HG03139 (cell line): ENCODE measurements at regions not wholly inside any gene's neighbourhood (a gene's known extent, or its start where the extent isn't known, plus 50 kb on each side); places are given as distances from the start of the nearest gene placed in this dataset.

ENCODE experiments used
- ATAC-seq: cut with Tn5 transposase; IDR thresholded peaks from one replicate; pipeline ENCODE4 v1.9.1; 2021; ENCODE audit not compliant: unreplicated experiment

- ATAC-seq: no peak
Observed at GRCh38 chr10:130843051-130843653, 468.4 kb downstream of the TCERG1L start.

- no peak for ATAC-seq
Observed at GRCh38 chr10:130844310-130844709, 467.2 kb downstream of the TCERG1L start.

- ATAC-seq: no peak
Observed at GRCh38 chr10:130847170-130847569, 464.4 kb downstream of the TCERG1L start.

- ATAC-seq: no peak
Observed at GRCh38 chr10:130848855-130849254, 462.7 kb downstream of the TCERG1L start.

GRCh38 chr10:130854151-130854550 is 457.4 kb downstream of the TCERG1L start:
- ATAC-seq: no peak

- no peak for ATAC-seq
Observed at GRCh38 chr10:130857631-130858295, 453.8 kb downstream of the TCERG1L start.

- no peak for ATAC-seq
Observed at GRCh38 chr10:130858626-130859025, 452.9 kb downstream of the TCERG1L start.

- ATAC-seq: no peak
Observed at GRCh38 chr10:130859427-130859826, 452.1 kb downstream of the TCERG1L start.

GRCh38 chr10:130862122-130862521 is 449.4 kb downstream of the TCERG1L start:
- ATAC-seq: no peak

- no peak for ATAC-seq
Observed at GRCh38 chr10:130862626-130863025, 448.9 kb downstream of the TCERG1L start.

GRCh38 chr10:130863044-130863443 is 448.5 kb downstream of the TCERG1L start:
- no peak for ATAC-seq

- ATAC-seq: no peak
Observed at GRCh38 chr10:130864961-130865818, 446.3 kb downstream of the TCERG1L start.

- no peak for ATAC-seq
Observed at GRCh38 chr10:130866857-130867256, 444.7 kb downstream of the TCERG1L start.

- no peak for ATAC-seq
Observed at GRCh38 chr10:130867446-130868194, 443.9 kb downstream of the TCERG1L start.

- no peak for ATAC-seq
Observed at GRCh38 chr10:130869179-130869841, 442.2 kb downstream of the TCERG1L start.

- ATAC-seq: no peak
Observed at GRCh38 chr10:130871406-130871805, 440.1 kb downstream of the TCERG1L start.

GRCh38 chr10:130873636-130874035 is 437.9 kb downstream of the TCERG1L start:
- no peak for ATAC-seq

- ATAC-seq: no peak
Observed at GRCh38 chr10:130875116-130875515, 436.4 kb downstream of the TCERG1L start.

GRCh38 chr10:130875897-130876472 is 435.5 kb downstream of the TCERG1L start:
- no peak for ATAC-seq

GRCh38 chr10:130877126-130877525 is 434.4 kb downstream of the TCERG1L start:
- ATAC-seq: no peak
